Right lobe of liver (tissue), 6 donors: ENCODE measurements at regions not wholly inside any gene's neighbourhood (a gene's known extent, or its start where the extent isn't known, plus 50 kb on each side); places are given as distances from the start of the nearest gene placed in this dataset.
A peak's percentile ranks its signal among the peaks of the same experiment; 100 is the strongest.

ENCODE experiments used
- ATAC-seq, 4 donors: fragments of 200-7000 bp; cut with Tn5 transposase; one replicate each; pipeline ENCODE4 v1.9.1; 2020; ENCODE audit warnings: mild to moderate bottlenecking in 4 of 4, moderate library complexity in 4 of 4
- DNase-seq, 3 donors: peaks; one replicate each; pipeline ENCODE4 v3.0.0-alpha.2; 2020
- H3K27ac ChIP-seq, 3 donors: fragments of 200-600 bp; one replicate each; pipeline ENCODE4 v1.8.0; 2022
- H3K27me3 ChIP-seq, 2 donors: fragments of 200-600 bp; one replicate each; pipeline ENCODE4 v1.8.0; 2022
- H3K36me3 ChIP-seq, 4 donors: fragments of 200-600 bp; sonication (generic) in 1 of 4; one replicate each; pipeline versions ENCODE4 v1.5.1 to v1.8.0; 2017 to 2022; ENCODE audit warnings: control low read depth in 1 of 4
- H3K4me1 ChIP-seq, 4 donors: fragments of 200-600 bp; sonication (generic) in 1 of 4; one replicate each; pipeline versions ENCODE4 v1.5.1 to v1.8.0; 2017 to 2022; ENCODE audit warnings: control low read depth in 1 of 4
- H3K4me3 ChIP-seq, 3 donors: fragments of 200-600 bp; one replicate each; pipeline ENCODE4 v1.8.0; 2022
- H3K9me3 ChIP-seq, 4 donors: fragments of 200-600 bp; sonication (generic) in 1 of 4; one replicate each; pipeline versions ENCODE4 v1.5.1 to v1.8.0; 2017 to 2022; ENCODE audit warnings: control low read depth in 1 of 4
- POLR2A ChIP-seq: fragments of 450-650 bp; IDR thresholded peaks from one replicate; pipeline ENCODE4 v1.6.1; 2017; ENCODE audit warnings: antibody characterized with exemption, mild to moderate bottlenecking
- whole genome bisulfite sequencing: methylation state at CpG from one replicate; pipeline ENCODE4 v1.1.6; 2018; ENCODE audit warnings: low coverage, low lambda C conversion rate; ENCODE audit not compliant: insufficient coverage; ENCODE audit errors: missing lambda C conversion rate; 5-methylcytosine and 5-hydroxymethylcytosine counted together
- intact Hi-C, 2 donors: fragments of 100-400 bp; cut with DNase I; formaldehyde crosslinking; loops; one replicate each; pipeline versions ENCODE4 v1.11.2 to v1.14.1; 2022
- TF ChIP-seq, protein P1 (sequence below), 4 donors: fragments of 200-600 bp in 3 of 4; fragments of 450-650 bp in 1 of 4; IDR thresholded peaks; one replicate each; pipeline versions ENCODE4 v1.5.1 to v1.8.0; 2016 to 2022; ENCODE audit warnings: antibody characterized with exemption in 4 of 4, mild to moderate bottlenecking in 2 of 4
- donor health status: DM: no; HTN: yes; CAD: no.
- donor health status: DM: no; HTN: no; CAD: no.
- donor health status: DM: no; HTN: no; CAD: no.
- donor health status: DM: no; HTN: yes; CAD: no.
- donor health status: DM: no; HTN: yes; CAD: no.

DNA sequence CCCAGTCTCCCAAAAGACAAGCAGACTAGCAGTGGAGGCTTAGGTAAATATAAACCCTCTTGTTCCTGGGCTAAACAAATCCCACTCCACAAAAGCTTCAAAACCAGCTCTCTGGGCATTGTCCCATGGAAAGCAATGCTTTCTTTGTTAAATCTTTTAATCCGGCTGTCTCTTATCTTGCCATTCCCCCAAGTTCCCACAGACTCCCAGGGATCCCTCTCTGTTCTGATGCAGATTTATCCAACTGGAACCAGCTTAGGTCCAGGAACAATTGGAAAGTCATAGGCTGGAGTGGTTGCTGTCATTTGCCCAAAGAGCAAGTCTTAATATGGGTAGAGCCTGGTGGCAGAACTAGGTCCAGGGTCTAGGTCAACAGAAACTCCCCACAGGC is 110.1 kb upstream of the ATP1A1 start:
- no peak for DNase-seq
- Histone ChIP-seq H3K4me3 (no peak overlapping the region), H3K36me3 (no peaks in the 10 kb centered on the region), H3K27me3 (no peaks in the 10 kb centered on the region), H3K27ac (no peak overlapping the region), H3K9me3 (no peaks in the 10 kb centered on the region), H3K4me1 (peaks cover 0 to 3% (median 0%) of the 10 kb centered on the region in 4 donors)
- WGBS = 80% methylated on average over 1 of the region's 1 CpG
- TF ChIP-seq, protein P1, sequence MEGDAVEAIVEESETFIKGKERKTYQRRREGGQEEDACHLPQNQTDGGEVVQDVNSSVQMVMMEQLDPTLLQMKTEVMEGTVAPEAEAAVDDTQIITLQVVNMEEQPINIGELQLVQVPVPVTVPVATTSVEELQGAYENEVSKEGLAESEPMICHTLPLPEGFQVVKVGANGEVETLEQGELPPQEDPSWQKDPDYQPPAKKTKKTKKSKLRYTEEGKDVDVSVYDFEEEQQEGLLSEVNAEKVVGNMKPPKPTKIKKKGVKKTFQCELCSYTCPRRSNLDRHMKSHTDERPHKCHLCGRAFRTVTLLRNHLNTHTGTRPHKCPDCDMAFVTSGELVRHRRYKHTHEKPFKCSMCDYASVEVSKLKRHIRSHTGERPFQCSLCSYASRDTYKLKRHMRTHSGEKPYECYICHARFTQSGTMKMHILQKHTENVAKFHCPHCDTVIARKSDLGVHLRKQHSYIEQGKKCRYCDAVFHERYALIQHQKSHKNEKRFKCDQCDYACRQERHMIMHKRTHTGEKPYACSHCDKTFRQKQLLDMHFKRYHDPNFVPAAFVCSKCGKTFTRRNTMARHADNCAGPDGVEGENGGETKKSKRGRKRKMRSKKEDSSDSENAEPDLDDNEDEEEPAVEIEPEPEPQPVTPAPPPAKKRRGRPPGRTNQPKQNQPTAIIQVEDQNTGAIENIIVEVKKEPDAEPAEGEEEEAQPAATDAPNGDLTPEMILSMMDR (IDR thresholded peaks at IDR 0.05) = no peak
- no peak for TF ChIP-seq POLR2A
- ATAC-seq = no peak
- intact Hi-C loops = no loop called here

DNA sequence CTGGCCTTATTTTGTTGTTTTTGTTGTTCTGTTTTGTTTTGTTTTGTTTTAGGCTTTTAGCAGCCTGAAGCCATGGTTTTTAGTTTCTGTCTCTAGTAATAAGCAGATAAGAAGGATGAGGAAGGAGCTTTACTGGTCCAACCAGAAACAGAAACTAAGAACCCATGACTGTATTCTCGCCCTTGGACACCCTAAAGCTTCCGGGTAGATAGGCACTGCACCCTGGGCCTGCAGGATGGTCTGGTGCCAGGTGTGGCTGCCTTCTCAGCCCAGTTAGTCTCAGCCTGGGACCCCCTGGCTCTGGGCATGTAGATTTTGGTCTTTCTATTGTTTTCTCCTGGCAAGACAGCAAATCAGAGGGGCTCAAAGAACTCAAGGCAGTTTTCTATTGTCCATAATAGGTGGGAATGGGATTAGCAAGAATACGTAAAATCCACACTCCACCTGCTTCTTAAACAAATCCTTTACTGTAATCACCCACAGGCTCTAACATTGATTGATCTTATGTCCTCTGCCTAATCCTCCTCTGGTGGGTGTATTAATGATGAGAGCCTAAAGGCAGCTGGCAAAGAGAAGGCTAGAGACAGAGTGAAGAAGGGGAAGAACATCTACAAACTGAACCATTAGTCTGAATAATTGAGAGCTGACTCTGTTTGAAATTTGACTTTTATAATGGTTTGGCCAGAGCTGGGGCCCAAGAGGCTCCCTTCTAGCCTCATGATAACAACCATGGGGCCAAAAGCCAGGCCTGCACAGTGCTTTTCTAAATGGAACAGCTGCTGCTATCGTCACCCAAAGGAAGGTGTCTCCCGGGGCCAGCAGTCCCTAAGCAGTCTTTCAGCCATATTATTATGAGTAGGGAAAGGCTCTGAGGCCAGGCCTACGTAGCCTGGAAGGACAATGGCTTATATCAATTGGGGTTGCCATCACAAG is 106.8 kb upstream of the ATP1A1 start:
- peaks cover 0 to 10% (median 0%) of the 10 kb centered on the region in 4 donors for H3K4me1 ChIP-seq
- H3K4me3 ChIP-seq = no peak overlapping the region
- intact Hi-C loops = no loop called here
- no peak for DNase-seq
- no peaks in the 10 kb centered on the region for H3K9me3 ChIP-seq
- no peaks in the 10 kb centered on the region for H3K27me3 ChIP-seq
- no peak overlapping the region for H3K27ac ChIP-seq
- no peak for ATAC-seq
- TF ChIP-seq POLR2A = no peak
- TF ChIP-seq, protein P1 (IDR thresholded peaks at IDR 0.05) = no peak
- WGBS = 87% methylated on average over 6 of the region's 6 CpGs
- no peaks in the 10 kb centered on the region for H3K36me3 ChIP-seq

DNA sequence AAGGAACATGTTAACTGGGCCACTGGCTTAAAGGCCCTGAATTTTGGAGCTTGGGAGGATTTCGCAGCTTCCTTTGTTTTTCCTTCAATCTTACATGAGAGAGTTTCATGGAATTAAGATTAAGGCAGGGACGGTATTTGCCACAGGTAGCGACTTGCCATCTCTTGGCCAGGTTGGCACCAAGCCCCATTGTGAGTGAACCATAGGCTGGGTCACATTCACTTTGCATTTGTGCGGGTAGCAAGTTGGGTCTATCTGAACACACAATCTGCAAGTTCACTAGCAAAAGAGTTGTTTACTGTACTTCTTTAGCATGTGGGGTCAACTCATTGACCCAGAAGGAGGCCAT is 106.2 kb upstream of the ATP1A1 start:
- H3K4me3 ChIP-seq = no peak overlapping the region
- H3K27ac ChIP-seq = no peak overlapping the region
- WGBS = 100% methylated on average over 1 of the region's 4 CpGs
- no peak for ATAC-seq
- no peaks in the 10 kb centered on the region for H3K27me3 ChIP-seq
- peaks cover 0 to 10% (median 0%) of the 10 kb centered on the region in 4 donors for H3K4me1 ChIP-seq
- no peak for DNase-seq
- intact Hi-C loops = no loop called here
- TF ChIP-seq POLR2A = no peak
- TF ChIP-seq, protein P1 (IDR thresholded peaks at IDR 0.05) = no peak
- no peaks in the 10 kb centered on the region for H3K36me3 ChIP-seq
- no peaks in the 10 kb centered on the region for H3K9me3 ChIP-seq

DNA sequence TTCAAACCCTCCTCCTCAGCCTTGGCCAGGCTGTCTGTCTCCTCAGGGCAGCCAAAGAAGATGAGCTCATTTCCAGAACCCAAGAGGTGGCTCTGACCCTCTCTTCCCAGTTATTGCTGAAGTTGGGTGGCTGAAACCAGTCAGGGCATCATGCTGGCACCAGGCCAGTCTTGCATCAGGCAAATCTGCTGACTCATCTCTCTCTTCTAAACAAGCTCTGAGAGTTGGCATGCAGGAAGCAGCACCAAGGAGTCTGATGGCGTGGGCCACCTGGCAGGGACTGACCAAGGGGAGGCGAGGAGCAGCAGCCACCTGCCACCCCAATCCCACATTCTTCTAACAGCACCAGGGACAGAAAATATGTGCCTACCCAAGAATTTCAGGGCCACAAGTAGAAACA is 104.8 kb upstream of the ATP1A1 start:
- WGBS = 23% methylated on average over 2 of the region's 2 CpGs
- DNase-seq (peak; percentile 79 to 85 (median 81)), ATAC-seq (peak; percentile 68 to 83 (median 78))
- no peaks in the 10 kb centered on the region for H3K36me3 ChIP-seq
- intact Hi-C loops = no loop called here
- no peak overlapping the region for H3K4me3 ChIP-seq
- H3K9me3 ChIP-seq = no peaks in the 10 kb centered on the region
- no peak for TF ChIP-seq POLR2A
- TF ChIP-seq, protein P1 (IDR thresholded peaks at IDR 0.05) = no peak
- peaks cover 0 to 20% (median 4%) of the 10 kb centered on the region in 4 donors for H3K4me1 ChIP-seq
- H3K27me3 ChIP-seq = no peaks in the 10 kb centered on the region
- H3K27ac ChIP-seq = no peak overlapping the region
